ENCODE measurements at regions not wholly inside any gene's neighbourhood (a gene's known extent, or its start where the extent isn't known, plus 50 kb on each side); places are given as distances from the start of the nearest gene placed in this dataset.
"Not testable (repeated sequence)": the region's sequence is repeated elsewhere in the genome, so short reads cannot be mapped to it uniquely, and the experiment has no call there.

- H3K36me3 ChIP-seq (ENCODE audit: insufficient read depth, low read length); H3K9me3 ChIP-seq (ENCODE audit: low read length); H3K79me2 ChIP-seq (replicated peaks; ENCODE audit: insufficient read depth, low read length); H3K4me3 ChIP-seq (ENCODE audit: low read length); H3K27me3 ChIP-seq (ENCODE audit: insufficient read depth, low read depth, low read length); H3K27ac ChIP-seq (ENCODE audit: low read length); H2AFZ ChIP-seq (ENCODE audit: low read depth, low read length); H3K9ac ChIP-seq (ENCODE audit: low read length); H3F3A ChIP-seq (ENCODE audit: insufficient read depth, low read length, poor library complexity, severe bottlenecking); H3K4me2 ChIP-seq (ENCODE audit: low read length); H3K9me2 ChIP-seq (ENCODE audit: insufficient read depth, low read length); H4K20me1 ChIP-seq (ENCODE audit: insufficient read depth): not testable (repeated sequence)
These were observed 96.8 kb upstream of the GALNT15 start for GRCh38 chr3:16077681-16078080.

- H3K4me2 ChIP-seq (ENCODE audit: low read length), result no peak overlapping the region
These were observed 95.0 kb upstream of the GALNT15 start for GRCh38 chr3:16079519-16079918.

GRCh38 chr3:16081661-16082060 lies 92.8 kb upstream of the GALNT15 start:
- no peaks in the 10 kb centered on the region for H3K9me3 ChIP-seq (ENCODE audit: low read length)
- H3K79me2 ChIP-seq (replicated peaks; ENCODE audit: insufficient read depth, low read length), result no peaks in the 10 kb centered on the region
- H3K4me3 ChIP-seq (ENCODE audit: low read length), result no peak overlapping the region
- no peak for TF ChIP-seq TAF1 (IDR thresholded peaks at IDR 0.05; ENCODE audit: low read depth)
- TF ChIP-seq SMC3 (conservative IDR thresholded peaks at IDR 0.05; ENCODE audit: poor library complexity), result no peak
- no peak for TF ChIP-seq MXI1 (conservative IDR thresholded peaks at IDR 0.05; ENCODE audit: poor library complexity, severe bottlenecking)
- no peak for TF ChIP-seq EZH2 (IDR thresholded peaks at IDR 0.05; ENCODE audit: borderline replicate concordance, insufficient read depth, low read length, poor library complexity, severe bottlenecking)
- no peak for TF ChIP-seq REST (IDR thresholded peaks at IDR 0.05; ENCODE audit: borderline replicate concordance)
- H2AFZ ChIP-seq (ENCODE audit: low read depth, low read length), result no peak overlapping the region
- no peaks in the 10 kb centered on the region for H3F3A ChIP-seq (ENCODE audit: insufficient read depth, low read length, poor library complexity, severe bottlenecking)
- no peak overlapping the region for H3K9ac ChIP-seq (ENCODE audit: low read length)
- no peak overlapping the region for H3K4me2 ChIP-seq (ENCODE audit: low read length)
- no peak overlapping the region for H3K27ac ChIP-seq (ENCODE audit: low read length)
- no peaks in the 10 kb centered on the region for H4K20me1 ChIP-seq (ENCODE audit: insufficient read depth)
- H3K36me3 ChIP-seq (ENCODE audit: insufficient read depth, low read length), result no peaks in the 10 kb centered on the region
- no peaks in the 10 kb centered on the region for H3K9me2 ChIP-seq (ENCODE audit: insufficient read depth, low read length)
- H3K27me3 ChIP-seq (ENCODE audit: insufficient read depth, low read depth, low read length), result no peaks in the 10 kb centered on the region

More at GRCh38 chr3:16079519-16079918, 95.0 kb upstream of the GALNT15 start:
- no peak overlapping the region for H2AFZ ChIP-seq (ENCODE audit: low read depth, low read length)
- H3K9me2 ChIP-seq (ENCODE audit: insufficient read depth, low read length), result no peaks in the 10 kb centered on the region
- no peak overlapping the region for H3K4me3 ChIP-seq (ENCODE audit: low read length)
- H3K27me3 ChIP-seq (ENCODE audit: insufficient read depth, low read depth, low read length), result no peaks in the 10 kb centered on the region
- no peak for TF ChIP-seq EP300 (conservative IDR thresholded peaks at IDR 0.05; ENCODE audit: poor library complexity, severe bottlenecking)
- no peak for TF ChIP-seq RAD21 (conservative IDR thresholded peaks at IDR 0.05)
- no peak for TF ChIP-seq MXI1 (conservative IDR thresholded peaks at IDR 0.05; ENCODE audit: poor library complexity, severe bottlenecking)
- TF ChIP-seq CTCF (IDR thresholded peaks at IDR 0.05; ENCODE audit: poor library complexity, severe bottlenecking), result no peak
- no peak for TF ChIP-seq EZH2 (IDR thresholded peaks at IDR 0.05; ENCODE audit: borderline replicate concordance, insufficient read depth, low read length, poor library complexity, severe bottlenecking)
- no peak for TF ChIP-seq SMC3 (conservative IDR thresholded peaks at IDR 0.05; ENCODE audit: poor library complexity)
- no peak for TF ChIP-seq TAF1 (IDR thresholded peaks at IDR 0.05; ENCODE audit: low read depth)
- no peaks in the 10 kb centered on the region for H3F3A ChIP-seq (ENCODE audit: insufficient read depth, low read length, poor library complexity, severe bottlenecking)
- H4K20me1 ChIP-seq (ENCODE audit: insufficient read depth), result no peaks in the 10 kb centered on the region
- no peaks in the 10 kb centered on the region for H3K9me3 ChIP-seq (ENCODE audit: low read length)
- H3K79me2 ChIP-seq (replicated peaks; ENCODE audit: insufficient read depth, low read length), result no peaks in the 10 kb centered on the region
- no peak overlapping the region for H3K27ac ChIP-seq (ENCODE audit: low read length)
- H3K9ac ChIP-seq (ENCODE audit: low read length), result no peak overlapping the region
- H3K36me3 ChIP-seq (ENCODE audit: insufficient read depth, low read length), result no peaks in the 10 kb centered on the region
